Body of pancreas (tissue), 4 donors: ENCODE measurements at regions not wholly inside any gene's neighbourhood (a gene's known extent, or its start where the extent isn't known, plus 50 kb on each side); places are given as distances from the start of the nearest gene placed in this dataset.

Experiments
- CTCF ChIP-seq, 7 experiments: fragments of 450-650 bp in 4 of 7; fragments of 200-600 bp in 3 of 7; sonication (generic) in 3 of 7; IDR thresholded peaks; one replicate each; pipeline ENCODE4 v1.5.1; 2016 to 2019; ENCODE audit warnings: antibody characterized with exemption in 7 of 7
- POLR2A ChIP-seq, 3 donors: fragments of 450-650 bp; IDR thresholded peaks; one replicate each; pipeline ENCODE4 v1.6.1; 2016; ENCODE audit warnings: antibody characterized with exemption in 3 of 3, mild to moderate bottlenecking in 2 of 3

GRCh38 chr5:131064669-131065371 lies 100.2 kb downstream of the HINT1 start:
- TF ChIP-seq CTCF (IDR thresholded peaks at IDR 0.05) (no peak), POLR2A (IDR thresholded peaks at IDR 0.05) (no peak)
